T-helper 2 cell (primary cell): ENCODE measurements at regions not wholly inside any gene's neighbourhood (a gene's known extent, or its start where the extent isn't known, plus 50 kb on each side); places are given as distances from the start of the nearest gene placed in this dataset.

Experiments
- DNase-seq, 5 experiments: peaks; one replicate each; pipeline versions ENCODE4 v3.0.0 to v3.0.0-alpha.2; 2012 to 2022

GRCh38 chr16:79296491-79296890 lies 304.0 kb downstream of the MAF start:
- no peak for DNase-seq

GRCh38 chr16:79295746-79296145 lies 304.8 kb downstream of the MAF start:
- DNase-seq, result no peak

GRCh38 chr16:79295162-79295561 lies 305.4 kb downstream of the MAF start:
- DNase-seq, result no peak

- DNase-seq, result no peak
These were observed 306.0 kb downstream of the MAF start for GRCh38 chr16:79294568-79294967.

GRCh38 chr16:79293836-79294460 lies 306.6 kb downstream of the MAF start:
- DNase-seq, result no peak

GRCh38 chr16:79288066-79288465 lies 312.5 kb downstream of the MAF start:
- peak in 1 of 5 experiments; percentile 69 for DNase-seq

- DNase-seq, result no peak
These were observed 313.1 kb downstream of the MAF start for GRCh38 chr16:79287424-79287917.

GRCh38 chr16:79286646-79287423 lies 313.7 kb downstream of the MAF start:
- peak in 3 of 5 experiments; percentile 6 to 89 (median 25) for DNase-seq

- DNase-seq, result no peak
These were observed 315.8 kb downstream of the MAF start for GRCh38 chr16:79284766-79285165.

GRCh38 chr16:79283578-79283977 lies 317.0 kb downstream of the MAF start:
- peak in 2 of 5 experiments; percentile 30 to 93 for DNase-seq

- peak in 1 of 5 experiments; percentile 52 for DNase-seq
These were observed 317.7 kb downstream of the MAF start for GRCh38 chr16:79282806-79283205.

GRCh38 chr16:79278506-79278905 lies 322.0 kb downstream of the MAF start:
- DNase-seq, result peak in 4 of 5 experiments; percentile 16 to 97 (median 64)

- no peak for DNase-seq
These were observed 324.0 kb downstream of the MAF start for GRCh38 chr16:79276501-79276900.

GRCh38 chr16:79274264-79274663 lies 326.3 kb downstream of the MAF start:
- DNase-seq, result no peak

- peak; percentile 16 to 94 (median 53) for DNase-seq
These were observed 328.4 kb downstream of the MAF start for GRCh38 chr16:79272141-79272577.

GRCh38 chr16:79271583-79271982 lies 329.0 kb downstream of the MAF start:
- no peak for DNase-seq

- no peak for DNase-seq
These were observed 330.5 kb downstream of the MAF start for GRCh38 chr16:79270011-79270410.

- DNase-seq, result peak in 3 of 5 experiments; percentile 52 to 92 (median 60)
These were observed 331.2 kb downstream of the MAF start for GRCh38 chr16:79269211-79269863.

- DNase-seq, result peak in 1 of 5 experiments; percentile 40
These were observed 332.8 kb downstream of the MAF start for GRCh38 chr16:79267781-79268180.

GRCh38 chr16:79267146-79267545 lies 333.4 kb downstream of the MAF start:
- peak in 1 of 5 experiments; percentile 56 for DNase-seq

GRCh38 chr16:79265701-79266100 lies 334.8 kb downstream of the MAF start:
- no peak for DNase-seq

GRCh38 chr16:79265196-79265595 lies 335.3 kb downstream of the MAF start:
- DNase-seq, result no peak
